GM18507 (cell line): ENCODE measurements at regions not wholly inside any gene's neighbourhood (a gene's known extent, or its start where the extent isn't known, plus 50 kb on each side); places are given as distances from the start of the nearest gene placed in this dataset.

Experiments used
- DNase-seq: peaks from one replicate; pipeline ENCODE4 v3.0.0; 2011; ENCODE audit warnings: low read depth; ENCODE audit not compliant: insufficient read length; ENCODE audit errors: extremely low spot score
- FAIRE-seq: peaks from 2 replicates; lab custom pipeline; 2011; peaks lifted over from hg19 to GRCh38; lab: Jason Lieb, UNC

DNA sequence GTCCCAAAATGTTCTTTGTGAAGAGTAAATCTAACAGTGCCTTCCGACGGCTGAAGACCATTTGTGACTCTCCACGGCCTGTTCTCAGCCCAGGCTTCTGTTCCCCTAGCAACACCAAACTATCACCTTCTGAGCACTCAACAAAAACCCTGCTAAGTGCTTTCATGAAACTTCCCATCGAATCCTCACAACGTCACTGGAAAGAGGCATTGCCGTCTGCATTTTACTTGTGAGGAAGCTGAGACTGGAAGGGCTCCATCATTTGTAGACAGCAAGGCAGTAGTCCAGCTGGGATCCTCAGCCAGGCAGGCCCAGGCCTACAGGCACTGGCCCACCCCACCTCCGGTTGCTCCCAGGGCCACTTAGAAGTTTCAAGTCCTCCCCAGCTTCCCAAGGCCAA lies 97.8 kb upstream of the POU3F3 start:
- no peak for FAIRE-seq
- DNase-seq, result no peak

- no peak for DNase-seq
- no peak for FAIRE-seq
Measured at GRCh38 chr2:104757056-104757455, 96.9 kb upstream of the POU3F3 start.

DNA sequence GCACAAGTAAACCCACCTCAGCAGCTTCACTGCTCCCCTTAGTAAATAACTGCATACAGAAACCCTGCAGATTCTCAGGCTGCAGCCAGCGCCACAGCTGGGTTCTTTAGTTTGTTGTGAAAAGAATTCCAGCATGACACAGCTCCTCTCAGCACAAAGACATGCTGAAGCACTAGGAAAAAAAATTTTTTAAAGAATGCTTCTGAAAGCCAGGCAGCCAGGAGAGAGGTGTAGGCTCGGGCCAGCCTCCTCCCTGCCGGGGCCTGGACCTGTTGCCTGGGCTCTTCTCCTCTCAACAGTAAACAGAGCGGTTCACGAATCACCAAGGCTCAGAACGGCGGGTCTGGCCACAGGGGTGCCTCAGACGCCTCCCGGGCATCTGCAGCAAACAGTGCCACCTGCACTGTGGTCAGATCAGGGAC lies 95.7 kb upstream of the POU3F3 start:
- DNase-seq, result no peak
- FAIRE-seq, result no peak

- DNase-seq (no peak), FAIRE-seq (no peak)
Measured at GRCh38 chr2:104762031-104762430, 91.9 kb upstream of the POU3F3 start.

- FAIRE-seq, result no peak
- DNase-seq, result no peak
Measured at GRCh38 chr2:104766683-104767082, 87.2 kb upstream of the POU3F3 start.

DNA sequence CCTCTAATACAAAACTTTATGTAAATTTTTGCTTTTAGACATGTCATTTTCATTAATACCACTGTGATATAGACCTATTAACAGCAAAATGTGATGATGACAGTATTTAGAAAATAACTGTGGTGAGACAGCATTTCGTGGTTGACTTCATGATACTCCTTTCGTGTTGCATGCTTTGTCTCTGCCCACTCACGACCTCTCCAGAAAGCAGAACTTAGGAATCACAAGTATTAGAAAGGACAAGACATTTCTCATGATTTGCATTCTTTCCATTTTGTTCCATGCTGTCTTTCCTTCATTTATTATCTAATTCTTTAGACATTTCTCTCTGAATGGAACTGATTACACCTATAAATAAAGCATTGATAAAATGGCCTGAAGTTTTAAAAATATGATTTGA lies 85.2 kb upstream of the POU3F3 start:
- DNase-seq (no peak), FAIRE-seq (no peak)

DNA sequence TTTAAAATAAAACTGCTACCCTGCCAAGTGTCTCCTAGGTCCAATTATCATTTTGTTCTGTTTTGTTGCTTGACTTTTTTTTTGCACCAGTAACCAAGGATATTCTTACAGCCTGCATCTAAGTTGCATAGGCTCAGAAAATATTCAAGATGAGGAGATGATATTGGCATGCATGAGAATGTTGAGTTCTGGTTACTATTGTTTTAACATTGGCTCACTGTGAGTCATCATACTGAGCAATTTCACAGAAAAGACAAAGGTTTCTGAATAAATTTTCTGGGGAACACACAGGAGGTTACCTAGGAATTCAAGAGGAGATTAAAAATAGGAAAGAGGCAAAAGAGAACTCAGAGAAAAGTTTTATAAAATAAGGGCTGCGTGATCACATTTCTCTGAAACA lies 84.8 kb upstream of the POU3F3 start:
- DNase-seq, result no peak
- FAIRE-seq, result no peak

DNA sequence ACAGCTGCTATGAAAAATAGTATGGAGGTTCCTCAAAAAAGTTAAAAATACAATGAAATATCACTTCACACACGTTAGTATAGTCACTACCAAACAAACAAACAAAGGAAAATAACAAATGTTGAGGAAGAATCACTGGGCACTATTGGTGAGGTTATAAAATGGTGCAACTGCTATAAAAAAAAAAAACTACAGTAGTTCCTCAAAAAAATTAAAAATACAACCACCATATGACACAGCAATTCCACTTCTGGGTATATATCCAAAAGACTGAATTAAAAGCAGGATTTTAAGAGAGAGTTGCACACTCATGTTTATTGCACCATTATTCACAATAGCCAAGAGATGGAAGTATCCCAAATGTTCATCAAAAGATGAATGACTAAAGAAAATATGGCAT lies 80.9 kb upstream of the POU3F3 start:
- no peak for DNase-seq
- no peak for FAIRE-seq

- DNase-seq, result no peak
- FAIRE-seq, result no peak
Measured at GRCh38 chr2:104774631-104775030, 79.3 kb upstream of the POU3F3 start.

DNA sequence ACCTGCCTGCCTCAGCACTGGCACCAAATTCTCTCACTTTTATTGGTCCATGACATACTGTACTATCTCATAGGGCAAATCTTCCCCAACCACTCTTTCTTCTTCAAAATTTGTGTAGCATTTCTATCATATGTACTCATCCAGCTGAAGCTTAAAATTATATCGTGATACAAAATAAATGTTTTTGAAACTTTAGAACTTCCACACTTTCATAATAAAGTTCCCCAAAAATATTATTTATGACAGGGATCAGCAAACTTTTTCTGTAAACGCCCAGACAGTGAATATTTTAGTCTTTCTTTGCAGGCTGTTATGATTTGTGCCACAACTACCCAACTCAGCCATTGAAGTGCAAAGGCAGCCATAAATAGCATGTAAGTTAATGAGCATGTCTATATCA lies 76.2 kb upstream of the POU3F3 start:
- DNase-seq (no peak), FAIRE-seq (no peak)

- FAIRE-seq (no peak), DNase-seq (no peak)
Measured at GRCh38 chr2:104781151-104781550, 72.8 kb upstream of the POU3F3 start.

- no peak for FAIRE-seq
Measured at GRCh38 chr2:104784264-104784663, 69.7 kb upstream of the POU3F3 start.

DNA sequence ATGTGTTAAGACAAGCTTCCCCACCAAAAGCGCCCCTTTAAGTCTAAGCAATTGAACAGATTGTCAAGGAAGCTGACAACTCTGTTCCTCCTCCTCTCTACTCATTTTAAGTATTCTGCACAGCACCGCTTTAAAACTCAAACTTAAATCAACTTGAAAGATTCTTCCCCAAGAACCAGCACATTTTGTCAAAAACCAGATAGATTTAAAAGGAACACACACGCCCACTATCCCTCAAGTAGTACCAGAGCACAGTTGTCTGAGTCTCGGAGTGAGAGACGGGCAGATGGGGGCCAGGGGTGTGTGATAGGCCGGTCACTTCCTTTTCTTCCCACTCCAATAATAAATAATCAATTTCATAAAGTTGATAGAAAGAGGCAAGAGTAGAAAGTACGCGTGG lies 67.7 kb upstream of the POU3F3 start:
- DNase-seq (no peak), FAIRE-seq (no peak)

More at GRCh38 chr2:104784264-104784663, 69.7 kb upstream of the POU3F3 start:
- DNase-seq, result no peak

- DNase-seq (no peak), FAIRE-seq (no peak)
Measured at GRCh38 chr2:104786821-104787220, 67.1 kb upstream of the POU3F3 start.

- FAIRE-seq (no peak), DNase-seq (no peak)
Measured at GRCh38 chr2:104787298-104788065, 66.4 kb upstream of the POU3F3 start.

DNA sequence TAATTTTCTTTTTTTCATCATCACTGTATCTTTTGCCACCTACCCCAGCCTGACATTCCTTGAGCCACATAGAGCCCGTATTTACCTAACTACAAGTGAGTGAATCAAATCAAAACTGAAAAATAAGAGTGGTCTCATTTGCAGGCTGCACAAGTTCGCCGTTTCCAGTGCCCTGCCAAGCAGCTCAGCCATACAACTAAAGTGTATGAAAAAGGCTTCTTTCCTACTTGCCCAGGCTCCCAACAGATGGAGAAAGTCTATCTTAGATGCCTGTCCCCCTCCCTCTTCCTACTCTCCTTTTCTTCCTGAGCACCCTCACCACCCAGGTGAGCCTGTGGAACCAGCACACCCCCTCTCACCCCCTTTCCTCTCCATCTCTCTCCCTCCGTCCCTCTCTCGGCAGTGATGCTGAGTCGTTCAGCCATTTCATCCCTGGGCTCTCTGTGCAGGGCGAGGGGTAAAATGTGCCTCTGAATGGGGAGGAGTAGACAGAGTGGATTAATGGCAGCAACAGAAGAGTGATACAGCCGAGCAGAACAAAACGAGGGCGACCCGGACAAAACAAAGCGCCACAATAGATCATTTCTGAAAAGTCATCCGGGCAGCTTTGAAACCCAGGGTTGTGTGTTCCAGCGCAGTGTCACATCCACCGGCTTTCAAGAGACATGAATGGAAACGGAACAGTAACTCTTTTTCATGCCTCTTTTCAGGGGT lies 65.0 kb upstream of the POU3F3 start:
- DNase-seq (no peak), FAIRE-seq (no peak)

DNA sequence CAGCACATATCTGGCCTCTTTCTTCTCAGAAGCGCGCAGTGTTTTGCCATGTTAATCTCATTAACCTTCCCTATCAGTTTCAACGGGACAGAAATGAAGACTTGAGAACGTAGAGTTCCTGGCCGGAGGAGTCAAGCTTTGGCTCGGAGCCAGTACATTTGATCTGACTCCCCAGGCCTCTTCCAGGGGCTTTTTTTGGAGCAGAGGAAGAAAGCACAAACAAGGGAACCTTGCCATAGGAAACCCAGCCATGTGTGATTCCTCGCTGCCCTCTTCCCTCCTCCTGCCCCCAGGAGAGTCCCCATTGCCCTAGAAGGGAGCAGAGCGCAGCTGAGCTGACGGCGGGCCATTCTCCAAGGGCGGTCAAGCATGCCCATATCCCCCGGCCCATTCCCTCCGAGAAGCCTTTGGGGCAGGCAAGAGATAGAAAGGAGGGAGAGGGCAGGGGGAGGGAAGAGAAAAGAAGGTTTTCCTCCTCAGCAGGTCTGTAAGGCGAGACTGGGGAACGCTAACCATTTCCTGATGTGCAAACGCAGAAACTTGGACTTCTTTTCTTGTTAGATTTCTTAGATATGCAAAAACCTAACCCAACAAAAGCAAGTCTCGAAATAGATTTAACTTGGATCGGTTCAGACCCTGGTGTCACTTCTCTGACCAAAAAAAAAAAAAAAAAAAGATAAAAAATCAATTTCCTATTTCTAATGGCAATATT lies 63.7 kb upstream of the POU3F3 start:
- FAIRE-seq (no peak), DNase-seq (no peak)

- FAIRE-seq, result no peak
- DNase-seq, result no peak
Measured at GRCh38 chr2:104790901-104791495, 62.9 kb upstream of the POU3F3 start.

GRCh38 chr2:104793966-104794365 lies 59.9 kb upstream of the POU3F3 start:
- no peak for FAIRE-seq
- no peak for DNase-seq

- FAIRE-seq, result no peak
Measured at GRCh38 chr2:104794441-104794840, 59.5 kb upstream of the POU3F3 start.

More at GRCh38 chr2:104794441-104794840, 59.5 kb upstream of the POU3F3 start:
- no peak for DNase-seq
